HepG2 (cell line): ENCODE measurements at regions not wholly inside any gene's neighbourhood (a gene's known extent, or its start where the extent isn't known, plus 50 kb on each side); places are given as distances from the start of the nearest gene placed in this dataset.
A peak's percentile ranks its signal among the peaks of the same experiment; 100 is the strongest.

Experiments
- BCL6 ChIP-seq: IDR thresholded peaks from 2 replicates; pipeline ENCODE4 v1.6.1; 2016; ENCODE audit warnings: missing genetic modification reagents, missing compliant biosample characterization
- GABPA ChIP-seq, 2 experiments: IDR thresholded peaks; 2 replicates each; pipeline ENCODE4 v1.6.1; 2011 to 2016; ENCODE audit warnings: low read depth in 2 of 2, low read length in 1 of 2, missing biosample characterization in 1 of 2, missing genetic modification characterization in 1 of 2
- IRF2 ChIP-seq: IDR thresholded peaks from 2 replicates; pipeline ENCODE4 v1.6.1; 2018; ENCODE audit warnings: missing genetic modification reagents, missing compliant biosample characterization
- KDM6A ChIP-seq: IDR thresholded peaks from 2 replicates; pipeline ENCODE4 v1.6.1; 2016; ENCODE audit warnings: low read depth
- KLF11 ChIP-seq: IDR thresholded peaks from 2 replicates; pipeline ENCODE4 v1.6.1; 2016; ENCODE audit warnings: missing compliant biosample characterization
- REST ChIP-seq, 2 experiments: IDR thresholded peaks; 2 replicates each; pipeline ENCODE4 v1.6.1; 2011 to 2012; ENCODE audit warnings: low read length in 2 of 2, borderline replicate concordance in 1 of 2, low read depth in 1 of 2, mild to moderate bottlenecking in 1 of 2, moderate library complexity in 1 of 2
- ZBTB43 ChIP-seq: sonication (generic); formaldehyde crosslinking; conservative IDR thresholded peaks from 2 replicates; pipeline ENCODE4 v1.4.0; 2020; ENCODE audit warnings: missing genetic modification reagents
- ZFP91 ChIP-seq: sonication (generic); formaldehyde crosslinking; IDR thresholded peaks from 2 replicates; pipeline ENCODE4 v1.9.0; 2022; ENCODE audit warnings: missing genetic modification reagents, mild to moderate bottlenecking, borderline replicate concordance
- TF ChIP-seq, protein P1 (sequence below): sonication (generic); formaldehyde crosslinking; IDR thresholded peaks from 2 replicates; pipeline ENCODE4 v1.4.0; 2020; ENCODE audit warnings: missing genetic modification reagents, borderline replicate concordance
- TF ChIP-seq, protein P2 (sequence below): fragments of 450-650 bp; IDR thresholded peaks from 2 replicates; pipeline ENCODE4 v1.6.1; 2016
- TF ChIP-seq, protein P3 (sequence below): IDR thresholded peaks from 2 replicates; pipeline ENCODE4 v1.6.1; 2016; ENCODE audit warnings: missing compliant biosample characterization, missing genetic modification reagents, borderline replicate concordance

DNA sequence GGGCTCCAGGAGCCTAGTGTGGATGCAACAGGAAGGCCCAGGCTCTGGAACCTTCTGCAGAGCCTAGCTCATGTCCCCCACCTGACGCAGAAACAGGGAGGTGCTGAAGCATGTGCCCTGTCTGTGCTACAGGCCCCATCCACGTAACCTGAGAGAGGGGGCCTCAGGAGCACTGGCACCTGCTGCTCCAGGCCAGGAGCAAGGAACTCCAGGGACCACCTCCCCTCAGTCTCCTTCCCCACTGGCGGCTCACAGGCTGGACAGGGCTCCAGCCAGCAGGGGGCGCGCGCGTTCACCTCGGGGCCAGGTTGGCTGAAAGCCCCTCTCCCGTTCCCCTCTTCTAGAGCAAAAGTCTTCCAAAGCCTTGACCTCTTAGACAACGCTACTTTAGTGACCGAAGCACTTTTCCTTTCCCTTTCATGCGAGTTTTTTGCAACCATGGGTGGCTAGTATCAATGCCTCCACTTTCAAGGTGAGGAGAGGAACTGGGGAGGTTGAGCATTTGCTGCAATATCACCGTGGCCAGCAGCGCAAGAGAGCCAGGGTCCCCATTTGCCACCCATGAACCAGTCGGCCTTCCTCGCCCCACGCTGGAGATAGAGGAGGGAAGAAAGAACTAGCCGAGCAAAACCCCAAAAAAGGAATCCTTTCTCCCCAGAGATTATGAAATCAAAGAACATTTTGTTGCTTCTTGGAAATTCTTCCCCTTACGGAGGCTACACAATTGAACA lies 52.4 kb upstream of the GPR157 start (continued):
- TF ChIP-seq ZFP91 (CRISPR knock-in tag), result peak; percentile 5; the same call in 1 of the 2 replicates
- TF ChIP-seq, protein P1, sequence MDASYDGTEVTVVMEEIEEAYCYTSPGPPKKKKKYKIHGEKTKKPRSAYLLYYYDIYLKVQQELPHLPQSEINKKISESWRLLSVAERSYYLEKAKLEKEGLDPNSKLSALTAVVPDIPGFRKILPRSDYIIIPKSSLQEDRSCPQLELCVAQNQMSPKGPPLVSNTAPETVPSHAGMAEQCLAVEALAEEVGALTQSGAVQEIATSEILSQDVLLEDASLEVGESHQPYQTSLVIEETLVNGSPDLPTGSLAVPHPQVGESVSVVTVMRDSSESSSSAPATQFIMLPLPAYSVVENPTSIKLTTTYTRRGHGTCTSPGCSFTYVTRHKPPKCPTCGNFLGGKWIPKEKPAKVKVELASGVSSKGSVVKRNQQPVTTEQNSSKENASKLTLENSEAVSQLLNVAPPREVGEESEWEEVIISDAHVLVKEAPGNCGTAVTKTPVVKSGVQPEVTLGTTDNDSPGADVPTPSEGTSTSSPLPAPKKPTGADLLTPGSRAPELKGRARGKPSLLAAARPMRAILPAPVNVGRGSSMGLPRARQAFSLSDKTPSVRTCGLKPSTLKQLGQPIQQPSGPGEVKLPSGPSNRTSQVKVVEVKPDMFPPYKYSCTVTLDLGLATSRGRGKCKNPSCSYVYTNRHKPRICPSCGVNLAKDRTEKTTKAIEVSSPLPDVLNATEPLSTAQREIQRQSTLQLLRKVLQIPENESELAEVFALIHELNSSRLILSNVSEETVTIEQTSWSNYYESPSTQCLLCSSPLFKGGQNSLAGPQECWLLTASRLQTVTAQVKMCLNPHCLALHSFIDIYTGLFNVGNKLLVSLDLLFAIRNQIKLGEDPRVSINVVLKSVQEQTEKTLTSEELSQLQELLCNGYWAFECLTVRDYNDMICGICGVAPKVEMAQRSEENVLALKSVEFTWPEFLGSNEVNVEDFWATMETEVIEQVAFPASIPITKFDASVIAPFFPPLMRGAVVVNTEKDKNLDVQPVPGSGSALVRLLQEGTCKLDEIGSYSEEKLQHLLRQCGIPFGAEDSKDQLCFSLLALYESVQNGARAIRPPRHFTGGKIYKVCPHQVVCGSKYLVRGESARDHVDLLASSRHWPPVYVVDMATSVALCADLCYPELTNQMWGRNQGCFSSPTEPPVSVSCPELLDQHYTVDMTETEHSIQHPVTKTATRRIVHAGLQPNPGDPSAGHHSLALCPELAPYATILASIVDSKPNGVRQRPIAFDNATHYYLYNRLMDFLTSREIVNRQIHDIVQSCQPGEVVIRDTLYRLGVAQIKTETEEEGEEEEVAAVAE (CRISPR knock-in tag), result peak; percentile 64; the same call in 1 of the 2 replicates
- TF ChIP-seq IRF2 (CRISPR knock-in tag), result peak; percentile 69
- no peak for TF ChIP-seq ZBTB43 (CRISPR knock-in tag)
- no peak for TF ChIP-seq REST (IDR thresholded peaks at IDR 0.05; ENCODE audit: borderline replicate concordance in 1 of 2, low read depth in 1 of 2, low read length in 2 of 2)
- TF ChIP-seq GABPA (IDR thresholded peaks at IDR 0.05; ENCODE audit: low read depth, low read length), result no peak
- no peak for TF ChIP-seq GABPA (CRISPR knock-in tag; IDR thresholded peaks at IDR 0.05; ENCODE audit: low read depth)
- TF ChIP-seq BCL6 (CRISPR knock-in tag), result 0 out of 2 replicates have a peak, but pooled peaks have one; percentile 35
- TF ChIP-seq, protein P2, sequence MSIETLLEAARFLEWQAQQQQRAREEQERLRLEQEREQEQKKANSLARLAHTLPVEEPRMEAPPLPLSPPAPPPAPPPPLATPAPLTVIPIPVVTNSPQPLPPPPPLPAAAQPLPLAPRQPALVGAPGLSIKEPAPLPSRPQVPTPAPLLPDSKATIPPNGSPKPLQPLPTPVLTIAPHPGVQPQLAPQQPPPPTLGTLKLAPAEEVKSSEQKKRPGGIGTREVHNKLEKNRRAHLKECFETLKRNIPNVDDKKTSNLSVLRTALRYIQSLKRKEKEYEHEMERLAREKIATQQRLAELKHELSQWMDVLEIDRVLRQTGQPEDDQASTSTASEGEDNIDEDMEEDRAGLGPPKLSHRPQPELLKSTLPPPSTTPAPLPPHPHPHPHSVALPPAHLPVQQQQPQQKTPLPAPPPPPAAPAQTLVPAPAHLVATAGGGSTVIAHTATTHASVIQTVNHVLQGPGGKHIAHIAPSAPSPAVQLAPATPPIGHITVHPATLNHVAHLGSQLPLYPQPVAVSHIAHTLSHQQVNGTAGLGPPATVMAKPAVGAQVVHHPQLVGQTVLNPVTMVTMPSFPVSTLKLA, result no peak
- TF ChIP-seq KLF11 (CRISPR knock-in tag), result no peak
- 0 out of 2 replicates have a peak, but pooled peaks have one; percentile 20 for TF ChIP-seq KDM6A (CRISPR knock-in tag)
- TF ChIP-seq, protein P3, sequence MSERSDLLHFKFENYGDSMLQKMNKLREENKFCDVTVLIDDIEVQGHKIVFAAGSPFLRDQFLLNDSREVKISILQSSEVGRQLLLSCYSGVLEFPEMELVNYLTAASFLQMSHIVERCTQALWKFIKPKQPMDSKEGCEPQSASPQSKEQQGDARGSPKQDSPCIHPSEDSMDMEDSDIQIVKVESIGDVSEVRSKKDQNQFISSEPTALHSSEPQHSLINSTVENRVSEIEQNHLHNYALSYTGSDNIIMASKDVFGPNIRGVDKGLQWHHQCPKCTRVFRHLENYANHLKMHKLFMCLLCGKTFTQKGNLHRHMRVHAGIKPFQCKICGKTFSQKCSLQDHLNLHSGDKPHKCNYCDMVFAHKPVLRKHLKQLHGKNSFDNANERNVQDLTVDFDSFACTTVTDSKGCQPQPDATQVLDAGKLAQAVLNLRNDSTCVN, result peak; percentile 83; the same call in 1 of the 2 replicates
